ENCODE measurements at regions not wholly inside any gene's neighbourhood (a gene's known extent, or its start where the extent isn't known, plus 50 kb on each side); places are given as distances from the start of the nearest gene placed in this dataset.

DNA sequence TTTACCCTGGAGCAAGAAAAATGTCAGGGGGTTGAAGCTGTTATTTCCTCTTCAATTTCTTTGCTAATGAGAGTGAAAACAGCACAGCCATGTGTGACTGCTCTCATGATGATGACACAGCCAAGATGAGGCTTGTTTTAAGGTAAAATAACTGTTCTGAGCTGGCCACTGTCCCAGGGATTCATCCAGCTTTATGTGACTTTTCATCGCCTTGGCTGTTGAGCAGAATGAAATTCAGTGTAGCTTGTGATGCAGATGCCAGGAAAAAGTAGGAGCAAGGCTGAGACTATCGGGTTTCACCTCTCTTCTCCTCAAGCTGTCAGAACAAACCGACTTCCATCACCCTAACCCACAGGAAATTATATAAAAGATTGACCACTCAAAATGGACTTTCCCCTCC, 361.8 kb upstream of the CDH5 start:
- Histone ChIP-seq H3K4me1 (peaks cover 0 to 3% (median 0%) of the 10 kb centered on the region in 4 donors), H3K9me3 (no peaks in the 10 kb centered on the region), H3K27ac (no peak overlapping the region), H3K27me3 (no peaks in the 10 kb centered on the region), H3K36me3 (no peaks in the 10 kb centered on the region), H3K4me3 (no peak overlapping the region)
- 67 to 68% methylated on average over 3 of the region's 3 CpGs for WGBS, 2 donors
- intact Hi-C loops (cut with DNase I), result no loop called here
- TF ChIP-seq POLR2A (IDR thresholded peaks at IDR 0.05) (no peak), POLR2AphosphoS5 (IDR thresholded peaks at IDR 0.05) (no peak), EP300 (IDR thresholded peaks at IDR 0.05) (no peak)
- TF ChIP-seq, protein P1, sequence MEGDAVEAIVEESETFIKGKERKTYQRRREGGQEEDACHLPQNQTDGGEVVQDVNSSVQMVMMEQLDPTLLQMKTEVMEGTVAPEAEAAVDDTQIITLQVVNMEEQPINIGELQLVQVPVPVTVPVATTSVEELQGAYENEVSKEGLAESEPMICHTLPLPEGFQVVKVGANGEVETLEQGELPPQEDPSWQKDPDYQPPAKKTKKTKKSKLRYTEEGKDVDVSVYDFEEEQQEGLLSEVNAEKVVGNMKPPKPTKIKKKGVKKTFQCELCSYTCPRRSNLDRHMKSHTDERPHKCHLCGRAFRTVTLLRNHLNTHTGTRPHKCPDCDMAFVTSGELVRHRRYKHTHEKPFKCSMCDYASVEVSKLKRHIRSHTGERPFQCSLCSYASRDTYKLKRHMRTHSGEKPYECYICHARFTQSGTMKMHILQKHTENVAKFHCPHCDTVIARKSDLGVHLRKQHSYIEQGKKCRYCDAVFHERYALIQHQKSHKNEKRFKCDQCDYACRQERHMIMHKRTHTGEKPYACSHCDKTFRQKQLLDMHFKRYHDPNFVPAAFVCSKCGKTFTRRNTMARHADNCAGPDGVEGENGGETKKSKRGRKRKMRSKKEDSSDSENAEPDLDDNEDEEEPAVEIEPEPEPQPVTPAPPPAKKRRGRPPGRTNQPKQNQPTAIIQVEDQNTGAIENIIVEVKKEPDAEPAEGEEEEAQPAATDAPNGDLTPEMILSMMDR (IDR thresholded peaks at IDR 0.05), result no peak
- DNase-seq, result no peak

- no peak for DNase-seq
- Histone ChIP-seq H3K27me3 (no peaks in the 10 kb centered on the region), H3K4me1 (peaks cover 0 to 3% (median 0%) of the 10 kb centered on the region in 4 donors), H3K9me3 (no peaks in the 10 kb centered on the region), H3K36me3 (no peaks in the 10 kb centered on the region), H3K4me3 (no peak overlapping the region), H3K27ac (no peak overlapping the region)
- intact Hi-C loops (cut with DNase I), result no loop called here
- 74 to 75% methylated on average over 2 of the region's 2 CpGs for WGBS, 2 donors
- TF ChIP-seq POLR2AphosphoS5 (IDR thresholded peaks at IDR 0.05), result no peak
- no peak for TF ChIP-seq POLR2A (IDR thresholded peaks at IDR 0.05)
Observed at GRCh38 chr16:66003201-66003600, 363.3 kb upstream of the CDH5 start.

DNA sequence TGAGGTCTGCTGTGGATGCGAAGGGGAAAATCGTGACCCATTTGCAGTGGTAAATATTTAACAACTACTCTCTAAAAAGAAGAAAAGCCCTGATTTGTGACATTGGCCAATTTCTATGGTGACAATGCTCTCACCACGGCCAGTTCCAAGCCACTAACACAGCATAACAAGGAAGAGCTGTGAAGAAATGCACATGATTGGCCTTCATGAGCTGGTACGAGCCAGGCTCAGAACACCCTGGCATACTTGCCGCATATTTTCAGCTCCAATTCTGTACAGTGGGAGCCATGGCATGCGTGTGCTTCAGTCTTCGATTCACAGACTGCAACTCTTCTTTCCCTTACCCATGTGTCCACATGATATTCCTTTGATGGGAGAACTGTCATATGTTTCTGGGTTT, 363.9 kb upstream of the CDH5 start:
- TF ChIP-seq, protein P1 (IDR thresholded peaks at IDR 0.05), result no peak
- TF ChIP-seq EP300 (IDR thresholded peaks at IDR 0.05), result no peak
- TF ChIP-seq POLR2A (IDR thresholded peaks at IDR 0.05), result no peak
- TF ChIP-seq POLR2AphosphoS5 (IDR thresholded peaks at IDR 0.05), result no peak
- no peak overlapping the region for H3K27ac ChIP-seq
- no peak overlapping the region for H3K4me3 ChIP-seq
- DNase-seq, result no peak
- WGBS, 2 donors, result 77 to 78% methylated on average over 7 of the region's 7 CpGs
- no peaks in the 10 kb centered on the region for H3K36me3 ChIP-seq
- peaks cover 0 to 3% (median 0%) of the 10 kb centered on the region in 4 donors for H3K4me1 ChIP-seq
- H3K27me3 ChIP-seq, result no peaks in the 10 kb centered on the region
- intact Hi-C loops (cut with DNase I), result no loop called here
- no peaks in the 10 kb centered on the region for H3K9me3 ChIP-seq

- 66 to 70% methylated on average over 4 of the region's 4 CpGs for WGBS, 2 donors
- intact Hi-C loops (cut with DNase I), result no loop called here
- Histone ChIP-seq H3K4me3 (no peak overlapping the region), H3K9me3 (no peaks in the 10 kb centered on the region), H3K4me1 (peaks cover 0 to 3% (median 0%) of the 10 kb centered on the region in 4 donors), H3K36me3 (no peaks in the 10 kb centered on the region), H3K27me3 (no peaks in the 10 kb centered on the region), H3K27ac (no peak overlapping the region)
- DNase-seq, result no peak
- TF ChIP-seq POLR2AphosphoS5 (IDR thresholded peaks at IDR 0.05) (no peak), POLR2A (IDR thresholded peaks at IDR 0.05) (no peak), EP300 (IDR thresholded peaks at IDR 0.05) (no peak)
- TF ChIP-seq, protein P1 (IDR thresholded peaks at IDR 0.05), result no peak
Observed at GRCh38 chr16:66001432-66001831, 365.1 kb upstream of the CDH5 start.

DNA sequence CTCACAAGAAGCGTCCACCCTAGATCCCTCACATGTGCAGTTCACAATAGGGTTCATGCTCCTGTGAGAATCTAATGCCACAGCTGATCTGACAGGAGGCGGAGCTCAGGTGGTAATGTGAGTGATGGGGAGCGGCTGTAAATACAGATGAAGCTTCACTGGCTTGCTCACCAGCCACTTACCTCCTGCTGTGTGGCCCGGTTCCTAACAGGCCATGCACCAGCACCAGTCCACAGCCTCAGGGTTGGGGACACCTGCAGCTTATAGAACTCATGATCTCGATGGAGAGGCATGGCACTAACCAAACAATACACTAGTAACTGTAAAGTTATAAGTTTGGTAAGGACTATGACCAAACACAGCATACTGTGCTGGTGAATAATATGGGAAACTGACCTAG, 368.0 kb upstream of the CDH5 start:
- TF ChIP-seq EP300 (IDR thresholded peaks at IDR 0.05), result no peak
- TF ChIP-seq POLR2AphosphoS5 (IDR thresholded peaks at IDR 0.05), result no peak
- no peak for TF ChIP-seq POLR2A (IDR thresholded peaks at IDR 0.05)
- TF ChIP-seq, protein P1 (IDR thresholded peaks at IDR 0.05), result no peak
- Histone ChIP-seq H3K27me3 (no peaks in the 10 kb centered on the region), H3K4me3 (no peak overlapping the region), H3K36me3 (no peaks in the 10 kb centered on the region), H3K27ac (no peak overlapping the region), H3K4me1 (peaks cover 0 to 1% (median 0%) of the 10 kb centered on the region in 4 donors), H3K9me3 (no peaks in the 10 kb centered on the region)
- WGBS, 2 donors, result 22 to 42% methylated on average over 5 of the region's 5 CpGs
- intact Hi-C loops (cut with DNase I), result no loop called here
- no peak for DNase-seq
